Activated CD4-positive, alpha-beta T cell treated with anti-CD3 and anti-CD28 coated beads, Interleukin-2, Interleukin-4, amounts not matched to agents 100 ng/mL and 50 ng/mL, durations not matched to agents 16 hours and 8 hours (primary cell): ENCODE measurements at regions not wholly inside any gene's neighbourhood (a gene's known extent, or its start where the extent isn't known, plus 50 kb on each side); places are given as distances from the start of the nearest gene placed in this dataset.

Experiments used
- DNase-seq: peaks from one replicate; pipeline ENCODE4 v3.0.0-alpha.2; 2020; ENCODE audit warnings: low spot score

- DNase-seq = no peak
These were observed 90.1 kb upstream of the NOCT start for GRCh38 chr4:138925495-138925894.

GRCh38 chr4:138919094-138919936 is 96.3 kb upstream of the NOCT start:
- peak; percentile 20 for DNase-seq

GRCh38 chr4:138918169-138918869 is 97.3 kb upstream of the NOCT start:
- DNase-seq = no peak

- DNase-seq = no peak
These were observed 98.8 kb upstream of the NOCT start for GRCh38 chr4:138916763-138917162.

GRCh38 chr4:138915756-138916155 is 99.8 kb upstream of the NOCT start:
- DNase-seq = no peak

GRCh38 chr4:138912704-138913340 is 102.8 kb upstream of the NOCT start:
- DNase-seq = no peak

- DNase-seq = no peak
These were observed 103.5 kb upstream of the NOCT start for GRCh38 chr4:138911909-138912703.

DNA sequence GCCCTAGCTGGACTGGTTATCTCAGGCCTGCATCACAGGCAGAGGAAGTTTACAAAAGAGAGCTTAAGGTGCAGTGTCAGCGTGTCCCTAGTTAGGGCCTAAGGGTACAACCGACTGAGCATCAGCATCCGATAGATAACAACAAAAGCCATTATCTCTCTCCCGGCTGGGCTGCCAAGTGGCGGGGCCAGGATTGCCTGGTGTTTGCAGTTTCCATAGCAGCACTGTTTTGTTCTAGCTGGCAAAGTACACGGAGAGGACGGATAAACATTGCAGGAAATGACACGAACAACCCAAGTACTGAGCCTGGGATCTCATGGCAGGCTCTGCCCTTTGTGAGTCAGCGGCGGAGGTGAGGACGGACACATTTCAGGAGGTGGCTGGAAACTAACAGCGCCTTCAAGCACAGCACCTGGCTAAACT is 104.7 kb upstream of the NOCT start:
- DNase-seq = no peak

DNA sequence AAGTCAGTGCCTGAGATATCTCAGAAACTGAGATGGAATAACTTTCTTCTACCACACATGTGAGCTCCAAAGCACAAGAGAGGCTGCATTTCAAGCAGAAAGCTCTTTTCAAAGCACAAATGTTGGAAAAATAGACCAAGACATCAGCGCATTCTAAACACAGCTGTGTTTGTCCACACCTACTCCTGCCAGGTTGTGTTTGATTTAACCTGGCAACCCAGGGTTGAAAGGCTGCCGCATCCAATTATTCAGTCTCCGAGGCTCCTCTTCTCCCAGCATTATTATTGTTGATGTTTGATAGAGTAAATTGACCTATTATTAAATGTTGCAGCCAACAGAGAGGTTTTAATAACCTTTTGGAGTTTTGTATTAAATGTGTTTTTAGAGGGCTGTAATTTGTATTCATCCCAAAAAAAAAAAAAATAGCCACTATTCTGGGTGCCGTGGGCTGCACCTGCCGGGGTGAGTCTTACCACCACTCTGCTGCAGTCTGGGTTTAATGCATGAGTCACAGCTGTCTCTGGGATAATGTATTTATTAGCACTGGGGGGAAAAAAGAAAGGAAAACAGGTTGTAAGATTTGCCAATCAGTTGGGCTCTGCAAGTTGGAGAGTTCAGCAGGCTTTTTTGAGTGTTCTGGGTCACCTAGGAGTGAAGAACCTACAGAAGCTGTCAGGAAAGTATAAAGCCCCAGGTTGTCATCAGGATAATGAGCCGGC is 105.2 kb upstream of the NOCT start:
- DNase-seq = no peak

GRCh38 chr4:138909587-138909986 is 106.0 kb upstream of the NOCT start:
- no peak for DNase-seq

GRCh38 chr4:138908134-138908533 is 107.4 kb upstream of the NOCT start:
- no peak for DNase-seq

DNA sequence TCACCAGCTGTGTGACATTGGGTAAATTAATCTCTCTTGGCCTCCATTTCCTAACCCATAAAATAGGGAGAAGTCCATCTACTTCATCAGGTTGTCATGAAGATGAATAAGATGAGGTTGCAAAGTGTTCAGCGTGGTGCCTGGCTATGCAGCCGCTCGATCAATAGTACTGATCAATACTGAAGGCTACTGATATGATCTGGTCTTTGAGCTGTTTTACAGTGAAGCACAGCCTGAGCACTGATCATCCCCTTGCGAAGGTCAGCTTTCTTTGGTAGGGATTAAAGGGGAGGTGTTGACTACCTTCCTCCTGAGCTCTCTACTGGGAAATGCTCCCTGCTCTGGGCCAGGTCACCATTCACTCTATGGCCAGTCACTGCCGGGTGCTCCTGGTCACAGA is 108.4 kb upstream of the NOCT start:
- no peak for DNase-seq

DNA sequence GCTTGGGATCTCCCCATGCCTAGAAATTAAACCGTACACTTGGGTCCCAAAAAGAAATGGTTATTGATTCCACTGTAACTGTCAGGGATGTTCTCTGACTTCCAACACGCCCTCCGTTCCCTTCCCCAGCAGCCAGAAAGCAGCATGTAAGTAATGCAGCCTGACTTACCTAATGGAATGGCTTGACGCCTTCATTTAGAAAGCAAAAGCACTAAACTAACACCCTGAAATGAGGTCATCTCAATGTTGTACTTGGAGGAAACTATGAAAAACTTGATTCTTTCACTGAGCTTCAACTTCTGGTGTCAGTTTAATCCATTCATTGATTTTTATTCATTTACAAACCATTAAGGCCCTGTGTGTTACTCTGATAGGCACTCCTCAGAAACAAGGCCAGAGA is 110.8 kb upstream of the NOCT start:
- DNase-seq = no peak

- DNase-seq = no peak
These were observed 112.4 kb upstream of the NOCT start for GRCh38 chr4:138903185-138903584.

- no peak for DNase-seq
These were observed 112.9 kb upstream of the NOCT start for GRCh38 chr4:138902705-138903104.

DNA sequence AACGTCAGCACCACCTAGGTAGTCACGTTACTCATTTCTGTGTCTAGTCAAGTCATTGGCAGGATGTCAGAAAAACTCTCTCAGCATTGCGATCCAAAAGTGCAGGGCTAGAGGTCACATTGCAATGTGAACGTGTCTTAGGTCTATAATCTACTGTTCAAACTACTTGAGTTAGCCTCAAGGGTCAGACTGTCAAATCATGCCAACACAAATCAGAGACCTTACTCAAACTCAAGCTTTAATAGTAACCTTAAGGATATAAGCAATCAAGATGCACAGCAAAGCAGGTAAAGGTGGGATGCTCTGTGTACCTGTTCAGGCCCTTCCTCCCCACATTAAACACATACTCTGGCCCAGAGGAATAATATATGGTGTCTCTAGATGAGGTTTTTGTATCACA is 114.4 kb upstream of the NOCT start:
- no peak for DNase-seq

- no peak for DNase-seq
These were observed 115.6 kb upstream of the NOCT start for GRCh38 chr4:138899999-138900398.

- DNase-seq = no peak
These were observed 117.3 kb upstream of the NOCT start for GRCh38 chr4:138898282-138898681.

- DNase-seq = peak; percentile 48
These were observed 117.8 kb upstream of the NOCT start for GRCh38 chr4:138897811-138898226.

GRCh38 chr4:138894709-138895108 is 120.9 kb upstream of the NOCT start:
- DNase-seq = no peak

DNA sequence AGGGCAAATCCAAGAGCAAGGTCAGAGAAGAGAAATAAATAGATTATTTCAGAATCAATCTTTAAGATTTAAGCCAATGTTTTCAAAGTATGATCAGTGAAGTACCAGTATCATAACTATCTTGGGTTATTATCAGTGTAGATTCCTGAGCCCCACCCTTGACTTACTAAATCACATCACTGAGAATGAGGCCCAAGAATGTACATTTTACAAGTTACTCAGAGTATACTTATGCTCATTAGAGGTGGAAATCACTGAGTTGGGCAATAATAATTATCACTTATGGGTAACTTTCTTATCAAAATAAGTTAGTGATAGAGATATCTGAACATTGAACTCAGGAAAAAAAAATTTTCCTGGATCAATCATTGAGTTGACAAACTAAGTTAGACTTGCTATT is 121.6 kb upstream of the NOCT start:
- no peak for DNase-seq
